GM19467 (cell line): ENCODE measurements at regions not wholly inside any gene's neighbourhood (a gene's known extent, or its start where the extent isn't known, plus 50 kb on each side); places are given as distances from the start of the nearest gene placed in this dataset.

Source experiments
- ATAC-seq: cut with Tn5 transposase; IDR thresholded peaks from one replicate; pipeline ENCODE4 v1.9.1; 2021; ENCODE audit warnings: mild to moderate bottlenecking, moderate library complexity; ENCODE audit not compliant: unreplicated experiment

DNA sequence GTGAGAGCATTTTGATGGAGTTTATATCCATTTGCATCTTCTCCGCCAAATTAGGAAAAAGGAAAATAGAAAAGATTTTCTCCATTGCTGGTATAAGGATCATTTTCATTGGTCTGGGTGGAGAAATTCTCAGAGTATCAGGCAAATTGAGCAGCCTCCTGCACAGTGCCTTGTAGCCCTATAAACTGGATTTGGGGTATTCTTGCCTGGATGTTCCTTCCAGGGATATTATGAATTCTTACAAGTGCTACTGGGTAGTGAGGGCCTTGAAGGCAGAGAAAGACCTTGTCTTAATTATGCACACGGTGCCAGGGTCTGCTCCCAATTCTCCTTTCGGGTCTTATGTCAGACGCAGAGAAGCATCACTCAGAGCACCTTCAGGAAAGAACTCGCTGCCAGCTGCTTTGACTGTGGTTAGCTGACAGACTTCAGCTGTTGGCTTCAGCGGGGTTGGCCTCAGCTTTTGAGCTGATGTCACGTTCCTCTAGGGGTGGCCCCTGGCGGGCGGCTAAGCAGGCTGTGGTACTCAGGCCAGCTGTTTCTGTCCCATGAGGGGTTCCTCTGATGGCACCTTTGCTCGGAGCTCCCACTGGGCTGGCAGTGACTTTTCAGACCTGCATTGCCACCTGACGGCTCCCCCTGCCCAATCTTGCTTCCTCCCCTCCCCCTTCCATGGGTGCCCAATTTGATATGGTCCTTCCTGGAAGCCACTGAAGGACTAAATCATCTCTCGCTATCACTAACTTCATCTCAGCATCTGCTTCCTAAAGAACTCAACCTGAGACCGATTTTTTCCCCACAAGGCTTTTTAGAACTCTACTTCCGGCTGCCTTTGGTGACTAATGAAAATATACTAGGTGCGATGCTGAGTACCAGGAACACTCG is 519.5 kb downstream of the BCOR start:
- ATAC-seq, result peak; percentile 82

DNA sequence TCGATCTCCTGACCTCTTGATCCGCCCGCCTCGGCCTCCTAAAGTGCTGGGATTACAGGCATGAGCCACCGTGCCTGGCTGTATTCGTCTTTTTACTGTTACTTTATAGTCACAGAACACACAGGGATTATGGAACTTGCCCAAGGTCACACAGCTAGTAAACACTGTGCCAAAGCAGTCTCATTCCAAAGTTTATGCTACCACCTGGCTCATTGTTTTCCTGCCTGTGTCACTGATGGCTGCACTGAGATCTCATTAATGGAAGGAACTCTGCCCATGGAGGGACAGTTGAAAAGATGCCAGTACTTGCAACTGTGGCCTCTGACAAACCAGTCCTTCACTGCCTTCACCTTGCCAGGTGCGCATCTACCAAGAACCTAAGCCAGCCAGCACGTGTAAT is 517.7 kb downstream of the BCOR start:
- no peak for ATAC-seq

DNA sequence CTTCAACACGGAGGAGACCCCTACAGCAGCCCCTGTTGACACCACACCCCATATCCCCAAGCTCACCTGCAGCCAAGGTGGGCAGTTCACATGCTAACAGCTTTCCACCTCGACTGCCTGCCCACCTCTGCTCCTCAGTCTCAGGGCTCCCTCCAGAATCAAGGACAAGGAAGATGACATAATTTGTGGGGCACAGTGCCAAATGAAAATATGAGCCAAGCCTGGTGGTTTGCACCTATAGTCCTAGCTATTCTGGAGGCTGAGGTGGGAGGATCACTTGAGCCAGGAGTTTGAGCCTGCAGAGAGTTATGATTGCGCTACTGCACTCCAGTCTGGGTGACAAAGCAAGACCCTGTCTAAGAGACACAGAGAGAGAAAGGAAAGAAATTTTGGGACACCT is 516.3 kb downstream of the BCOR start:
- ATAC-seq, result no peak

GRCh38 chrX:39582091-39582490 is 515.7 kb downstream of the BCOR start:
- ATAC-seq, result no peak

GRCh38 chrX:39582976-39583375 is 514.8 kb downstream of the BCOR start:
- no peak for ATAC-seq

DNA sequence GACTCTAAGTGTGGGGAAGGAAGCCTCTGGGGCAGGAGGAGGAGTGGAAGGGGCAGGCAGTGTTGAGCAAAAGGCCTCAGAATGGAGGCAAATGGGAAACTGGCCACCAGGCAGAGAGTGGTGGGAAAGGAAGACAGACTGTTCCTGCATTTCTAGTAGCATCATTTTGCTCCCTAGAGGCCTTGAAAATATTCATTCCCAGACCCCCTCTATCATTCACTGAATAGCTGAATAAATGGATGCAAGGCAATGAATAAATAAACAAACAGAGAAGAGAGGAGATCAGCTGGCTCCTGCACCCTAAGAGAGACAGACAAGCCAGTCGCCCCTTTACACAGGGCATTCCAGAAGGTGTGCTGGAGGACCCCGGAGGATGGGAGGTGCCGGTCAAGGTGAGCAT is 511.9 kb downstream of the BCOR start:
- no peak for ATAC-seq

- ATAC-seq, result no peak
Measured at GRCh38 chrX:39586359-39586758, 511.4 kb downstream of the BCOR start.

DNA sequence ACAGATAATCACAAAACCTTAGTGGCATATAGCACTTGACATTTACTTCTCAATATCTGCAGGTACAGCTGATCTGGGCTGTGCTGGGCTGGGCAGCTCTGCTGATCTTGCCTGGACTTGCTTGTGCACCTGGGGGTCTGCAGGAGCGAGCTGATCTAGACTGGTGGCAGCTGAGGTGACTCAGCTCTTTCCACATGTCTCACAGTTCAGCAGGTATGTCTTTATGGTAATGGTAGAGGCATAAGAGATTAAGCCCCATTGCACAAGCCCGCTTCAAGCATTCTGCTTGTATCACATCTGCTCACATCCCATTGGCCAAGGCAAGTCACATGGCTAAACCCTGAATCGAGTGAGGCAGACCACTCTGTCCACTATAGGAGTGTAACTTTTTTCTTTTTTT is 506.7 kb downstream of the BCOR start:
- no peak for ATAC-seq

DNA sequence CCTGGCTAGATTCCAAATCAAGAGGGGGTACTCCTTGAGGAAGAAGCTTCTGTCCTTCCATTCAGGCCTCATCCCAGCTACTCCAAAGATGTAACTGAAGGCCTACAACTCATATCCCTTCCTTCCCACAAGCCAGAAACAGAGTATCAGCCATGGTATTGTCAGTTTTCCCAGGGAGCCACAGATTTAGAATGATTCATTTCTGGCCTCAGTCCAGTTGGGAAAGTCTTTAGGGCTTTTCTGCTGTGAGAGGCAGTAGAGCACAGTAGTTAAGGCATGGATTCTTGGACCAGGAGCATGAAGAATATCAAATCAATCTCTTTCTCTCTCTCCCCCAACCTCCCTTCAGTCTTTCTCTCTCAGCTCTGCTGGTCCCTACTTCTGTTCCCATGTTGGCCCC is 505.0 kb downstream of the BCOR start:
- ATAC-seq, result no peak

DNA sequence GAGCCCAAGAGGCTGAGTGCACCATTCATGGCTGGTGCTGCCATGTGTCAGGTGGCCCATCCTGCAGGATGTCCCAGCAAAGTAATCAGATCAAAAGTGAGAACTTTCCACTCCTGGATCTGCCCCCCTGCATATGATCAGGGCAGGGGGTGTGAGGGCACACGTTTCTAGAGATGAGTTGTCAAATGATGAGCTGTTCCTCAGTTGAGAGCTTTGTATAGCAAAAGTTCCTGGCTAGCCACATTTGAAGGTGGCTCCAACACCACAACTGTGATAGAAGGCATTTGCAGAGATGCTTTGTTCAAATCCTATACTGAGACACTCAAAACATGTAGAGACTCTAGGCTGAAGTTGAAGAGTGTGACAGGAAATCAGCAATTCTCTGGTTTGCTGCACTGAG is 501.8 kb downstream of the BCOR start:
- no peak for ATAC-seq

GRCh38 chrX:39596437-39596836 is 501.3 kb downstream of the BCOR start:
- ATAC-seq, result no peak

GRCh38 chrX:39599339-39599738 is 498.4 kb downstream of the BCOR start:
- ATAC-seq, result no peak

DNA sequence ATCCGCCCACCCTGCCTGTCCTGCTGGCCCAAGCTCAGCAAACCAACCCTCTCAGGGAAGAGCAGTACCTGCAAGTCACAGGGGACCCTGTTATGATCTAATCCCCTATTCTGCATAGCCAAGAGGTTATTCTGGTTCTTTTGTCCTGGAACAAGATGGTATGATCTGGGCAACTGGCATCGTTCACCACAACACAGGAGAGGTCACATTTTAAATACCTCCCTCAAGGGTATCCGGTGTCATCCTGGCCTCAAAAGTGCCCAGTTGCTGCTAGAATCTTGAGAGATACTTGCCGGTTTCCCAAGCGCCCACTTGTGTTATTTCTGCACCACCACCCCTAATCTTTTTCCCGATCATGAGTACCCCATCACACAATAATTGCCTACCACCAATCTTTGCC is 497.5 kb downstream of the BCOR start:
- no peak for ATAC-seq

DNA sequence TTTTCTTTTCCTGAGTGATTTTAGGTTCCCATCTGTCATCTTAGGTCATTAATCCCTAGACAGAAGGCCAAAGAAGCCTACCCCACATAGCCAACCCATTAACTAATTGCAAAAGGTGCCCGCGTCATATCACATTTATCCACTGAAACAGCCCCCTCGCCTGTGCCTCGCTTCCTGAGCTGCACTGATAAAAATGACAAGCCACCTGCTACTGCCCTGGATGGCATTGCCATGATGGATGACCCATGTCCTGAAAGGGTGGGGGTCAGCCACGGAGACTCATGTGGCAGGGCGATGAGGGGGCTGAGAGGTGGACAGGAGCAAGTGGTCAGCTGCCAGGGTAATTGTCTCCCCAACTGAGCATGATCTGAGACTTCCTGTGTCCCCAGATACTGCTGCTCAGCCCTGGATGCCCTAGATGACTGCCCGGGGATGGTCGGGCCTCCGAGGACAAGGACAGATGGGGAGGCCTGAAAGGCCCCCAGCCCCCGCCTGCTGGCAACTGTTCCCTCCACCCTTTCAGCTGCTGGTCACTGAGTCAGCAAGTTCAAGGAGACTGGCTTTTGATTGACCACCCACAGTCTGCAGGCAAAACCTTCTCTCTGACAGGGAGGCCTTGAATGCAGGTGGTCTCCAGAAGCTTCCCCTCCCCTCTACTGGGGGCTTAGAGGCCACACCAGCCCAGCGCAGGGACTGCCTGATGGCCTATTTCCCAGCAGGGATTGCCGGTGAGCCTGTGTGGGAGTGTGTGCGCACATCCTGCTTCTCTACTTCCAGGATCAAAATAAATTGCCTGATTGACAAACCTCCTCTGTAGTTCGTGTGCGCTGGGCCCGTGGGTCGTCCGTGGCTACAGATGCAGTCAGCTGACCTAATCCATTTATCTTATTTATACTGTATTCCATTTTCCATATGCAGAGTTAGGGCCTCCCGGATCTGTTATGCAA is 496.3 kb downstream of the BCOR start:
- ATAC-seq, result no peak

GRCh38 chrX:39602195-39602594 is 495.6 kb downstream of the BCOR start:
- ATAC-seq, result no peak

GRCh38 chrX:39603230-39603629 is 494.5 kb downstream of the BCOR start:
- ATAC-seq, result no peak

- no peak for ATAC-seq
Measured at GRCh38 chrX:39605183-39605582, 492.6 kb downstream of the BCOR start.

GRCh38 chrX:39605866-39606265 is 491.9 kb downstream of the BCOR start:
- no peak for ATAC-seq

- no peak for ATAC-seq
Measured at GRCh38 chrX:39609941-39610340, 487.8 kb downstream of the BCOR start.

- no peak for ATAC-seq
Measured at GRCh38 chrX:39611468-39611867, 486.3 kb downstream of the BCOR start.

GRCh38 chrX:39613482-39613995 is 484.2 kb downstream of the BCOR start:
- no peak for ATAC-seq
